H54 (cell line): ENCODE measurements at regions not wholly inside any gene's neighbourhood (a gene's known extent, or its start where the extent isn't known, plus 50 kb on each side); places are given as distances from the start of the nearest gene placed in this dataset.

Experiments used
- DNase-seq: peaks from one replicate; pipeline ENCODE4 v3.0.0; 2011; ENCODE audit warnings: low spot score, mixed read lengths; ENCODE audit not compliant: insufficient read length
- FAIRE-seq: peaks from 3 replicates; lab custom pipeline; 2011; peaks lifted over from hg19 to GRCh38; lab: Jason Lieb, UNC
- POLR2A ChIP-seq: IDR thresholded peaks from 2 replicates; pipeline ENCODE4 v1.6.1; 2011; ENCODE audit warnings: low read depth, mild to moderate bottlenecking, low read length

DNA sequence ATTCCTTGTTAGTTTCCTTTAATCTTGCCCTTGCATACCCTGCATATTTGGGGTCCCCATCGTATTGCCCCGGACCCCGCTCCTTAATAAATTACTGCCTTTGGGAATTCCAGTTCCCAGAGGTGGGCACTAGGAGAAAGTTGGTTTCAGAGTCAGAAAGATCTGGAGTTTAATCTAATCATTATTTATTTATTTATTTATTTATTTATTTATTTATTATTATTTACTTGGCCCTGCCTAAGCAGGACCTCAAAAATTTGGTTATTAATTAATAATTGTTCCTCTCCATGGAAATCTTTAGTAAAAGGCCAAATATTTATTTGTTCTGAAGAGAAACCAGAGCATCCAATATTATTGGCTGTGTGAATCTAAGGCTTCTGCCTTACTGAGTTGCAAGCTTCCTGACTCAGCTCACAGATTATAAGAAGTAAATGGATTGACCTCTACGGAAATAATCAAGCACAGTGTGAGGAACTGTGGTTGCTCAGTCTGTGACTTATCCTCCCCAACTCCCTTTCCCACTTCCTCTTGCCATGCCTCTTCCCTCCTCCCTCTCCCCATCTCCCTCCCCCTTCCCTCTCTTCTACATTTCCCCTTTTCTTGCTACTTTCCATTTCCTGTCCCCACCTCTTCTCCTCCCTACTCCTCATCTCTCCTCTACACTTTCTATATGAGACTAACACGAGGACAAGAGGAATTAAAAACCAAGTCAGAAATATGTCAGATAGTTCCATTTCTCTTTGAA, 61.5 kb upstream of the AP1S2 start:
- DNase-seq: no peak
- no peak for FAIRE-seq
- TF ChIP-seq POLR2A: no peak

DNA sequence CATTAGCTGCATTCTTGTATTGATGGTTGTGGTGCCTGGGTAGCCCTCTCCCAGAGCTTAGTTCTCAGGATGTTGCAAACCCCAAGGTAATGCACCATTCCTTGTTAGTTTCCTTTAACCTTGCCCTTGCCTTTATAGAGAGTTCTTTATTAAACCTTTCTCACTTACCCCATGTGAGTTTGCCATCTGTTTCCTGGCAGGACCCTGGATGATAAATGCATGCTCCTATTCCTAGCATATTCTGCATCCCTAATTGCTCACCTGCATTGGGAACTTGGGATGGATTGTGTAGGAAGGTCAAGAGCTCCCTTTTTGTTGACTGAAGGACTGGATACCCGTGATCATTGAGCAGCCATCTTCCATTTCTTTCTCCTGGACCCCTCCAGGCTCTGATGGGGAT, 59.9 kb upstream of the AP1S2 start:
- FAIRE-seq (no peak), DNase-seq (no peak)
- TF ChIP-seq POLR2A: no peak

DNA sequence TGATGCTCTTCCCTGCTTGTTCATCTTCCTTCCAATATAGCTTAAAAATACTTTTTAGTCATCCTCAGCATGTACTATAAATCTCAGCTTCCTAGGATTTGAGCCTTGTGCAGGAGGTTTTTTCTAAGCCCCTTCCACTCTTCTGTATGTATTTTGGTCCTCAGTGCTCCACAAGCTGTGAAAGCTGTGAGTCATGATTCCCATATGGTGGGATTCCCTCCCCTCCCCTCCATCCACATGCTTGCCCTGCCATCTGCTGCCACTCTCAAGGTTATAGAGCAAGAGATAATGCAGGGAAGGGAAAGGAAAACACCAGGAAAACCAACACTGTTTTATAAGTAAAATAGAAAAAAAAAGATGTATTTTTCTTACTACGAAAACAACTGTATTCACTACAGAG, 58.5 kb upstream of the AP1S2 start:
- TF ChIP-seq POLR2A: no peak
- FAIRE-seq: no peak
- DNase-seq: no peak

DNA sequence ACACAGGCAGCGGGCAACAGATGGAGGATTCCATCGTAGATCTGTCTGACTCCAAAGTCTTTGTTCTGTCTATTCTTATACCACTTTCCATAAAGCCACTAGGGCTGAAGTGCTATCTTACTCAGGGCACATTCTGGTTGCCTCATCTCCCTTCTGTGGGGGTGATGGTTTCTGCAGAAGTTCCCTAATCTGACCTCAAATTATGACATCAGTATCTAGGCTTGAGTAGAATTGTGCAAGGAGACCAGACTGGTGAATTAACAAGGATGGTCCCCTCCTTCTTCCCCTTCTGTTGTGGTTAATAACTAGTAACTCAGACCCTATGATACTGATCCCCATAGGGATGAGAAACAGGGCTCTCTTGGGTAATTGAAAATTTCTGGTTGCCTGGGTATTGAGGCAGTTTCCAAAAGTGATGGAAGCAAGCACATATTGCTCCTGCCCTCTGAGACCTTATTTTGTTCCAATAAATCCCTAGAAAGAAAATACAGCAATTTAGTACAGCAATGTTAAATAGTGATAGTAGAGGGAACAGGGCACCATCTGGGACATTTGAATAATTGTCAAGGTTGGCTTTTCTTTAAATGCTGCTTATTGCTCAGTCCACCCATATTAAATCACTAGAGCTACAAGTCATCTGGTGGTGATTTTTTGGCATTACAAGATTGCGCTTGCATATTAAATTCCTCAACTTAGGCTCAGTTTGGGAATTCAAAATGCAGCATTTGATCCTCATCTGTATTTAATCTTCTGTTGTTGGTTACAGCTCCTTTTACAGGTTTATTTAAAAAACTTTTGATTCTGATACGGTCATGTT, 57.3 kb upstream of the AP1S2 start:
- FAIRE-seq (no peak), DNase-seq (no peak)

DNA sequence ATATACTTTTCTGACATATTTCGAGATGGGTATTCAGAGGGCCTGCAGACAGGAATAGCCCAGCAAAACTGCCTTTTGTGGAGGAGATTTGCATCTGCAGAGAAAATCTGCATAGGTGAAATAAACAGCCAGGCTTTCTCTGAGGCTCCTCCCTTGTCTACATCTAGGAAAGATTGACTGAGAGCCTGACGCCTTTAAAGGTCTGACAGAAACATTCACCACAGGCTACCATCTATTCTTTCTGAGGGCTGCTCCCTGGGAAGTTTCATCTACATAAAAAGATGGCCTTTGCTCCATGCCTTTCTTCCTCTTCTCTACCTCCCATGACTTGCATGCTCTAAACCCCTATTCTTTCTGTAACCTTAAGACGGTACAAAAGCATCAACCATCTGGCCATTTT, 55.0 kb upstream of the AP1S2 start:
- TF ChIP-seq POLR2A: no peak
- no peak for DNase-seq
- FAIRE-seq: no peak

More for the DNA sequence above, 57.3 kb upstream of the AP1S2 start:
- no peak for TF ChIP-seq POLR2A

DNA sequence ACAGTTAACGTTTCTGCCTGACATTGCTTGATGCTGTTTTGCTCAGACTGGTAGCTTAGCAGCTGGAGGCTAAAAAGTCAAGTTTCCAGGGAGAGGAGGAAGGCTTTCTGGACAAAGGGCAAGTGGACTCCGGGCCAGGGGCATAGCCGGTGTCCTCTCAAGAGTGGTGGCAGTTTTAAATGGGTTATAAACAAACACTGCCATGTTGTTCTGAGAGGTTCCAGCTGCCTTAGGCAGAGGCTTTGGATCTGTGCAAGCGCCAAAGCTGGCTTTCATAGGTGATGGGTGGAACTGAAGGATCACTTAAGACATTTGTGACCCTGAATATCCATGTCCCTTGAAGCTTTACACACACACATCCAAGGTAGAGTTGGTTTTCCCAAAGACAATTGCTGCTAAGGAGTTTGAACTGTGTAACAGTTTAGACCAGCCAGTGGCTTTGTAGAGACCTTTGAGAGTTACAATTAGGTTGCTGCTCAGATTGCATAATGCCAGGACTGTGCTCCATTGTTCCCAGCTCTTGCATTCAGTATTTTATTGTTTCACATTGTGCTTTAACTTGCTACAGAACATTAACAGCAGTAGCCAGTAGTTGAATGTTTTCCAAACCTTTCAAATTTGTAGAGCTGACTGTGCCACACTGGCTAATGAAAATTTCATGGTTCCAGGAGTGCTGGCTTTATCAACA, 54.1 kb upstream of the AP1S2 start:
- DNase-seq: no peak
- no peak for FAIRE-seq
- no peak for TF ChIP-seq POLR2A

DNA sequence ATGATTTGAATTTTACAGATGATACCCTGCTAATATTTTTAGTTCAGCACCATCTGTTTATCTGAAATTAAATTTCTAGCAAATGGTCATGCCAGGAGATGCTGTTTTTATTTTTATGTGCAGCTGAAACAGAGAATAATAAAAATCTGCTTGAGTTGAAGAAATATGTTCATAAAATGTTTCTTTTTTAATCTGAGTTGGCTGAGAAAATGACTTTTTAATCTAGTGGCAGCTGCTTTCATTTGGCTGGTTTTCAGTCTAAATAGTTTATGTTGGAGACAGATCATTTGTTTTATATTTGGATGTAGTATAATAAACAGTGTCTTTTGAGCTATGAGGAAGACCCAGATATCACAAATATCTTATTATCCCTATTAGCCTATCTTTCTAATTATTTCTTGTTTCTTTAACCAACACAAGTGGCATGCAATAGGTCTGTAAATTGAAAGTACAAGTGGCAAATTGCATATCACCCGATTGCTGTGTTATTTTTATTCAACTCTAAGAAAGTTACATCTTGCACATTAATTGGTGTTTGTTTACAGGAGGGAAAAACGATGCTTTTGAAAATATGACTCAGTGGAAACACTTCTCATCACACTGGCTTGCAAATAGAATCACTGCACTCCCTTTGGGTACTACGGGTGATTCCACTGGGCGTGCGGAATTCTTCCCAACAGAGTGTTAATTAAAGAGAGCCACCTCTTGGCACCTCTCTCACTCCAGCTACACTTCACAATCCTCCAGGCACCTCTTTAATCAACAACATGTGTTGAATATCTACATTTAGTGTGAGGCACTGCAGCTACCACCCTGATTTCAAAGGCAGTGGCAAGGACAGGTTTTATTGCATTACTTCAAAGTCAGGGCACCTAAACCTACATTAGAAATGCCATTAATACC, 51.7 kb upstream of the AP1S2 start:
- no peak for TF ChIP-seq POLR2A
- no peak for DNase-seq
- FAIRE-seq: no peak
